ENCODE measurements at regions not wholly inside any gene's neighbourhood (a gene's known extent, or its start where the extent isn't known, plus 50 kb on each side); places are given as distances from the start of the nearest gene placed in this dataset.
"Not testable (repeated sequence)": the region's sequence is repeated elsewhere in the genome, so short reads cannot be mapped to it uniquely, and the experiment has no call there.

DNA sequence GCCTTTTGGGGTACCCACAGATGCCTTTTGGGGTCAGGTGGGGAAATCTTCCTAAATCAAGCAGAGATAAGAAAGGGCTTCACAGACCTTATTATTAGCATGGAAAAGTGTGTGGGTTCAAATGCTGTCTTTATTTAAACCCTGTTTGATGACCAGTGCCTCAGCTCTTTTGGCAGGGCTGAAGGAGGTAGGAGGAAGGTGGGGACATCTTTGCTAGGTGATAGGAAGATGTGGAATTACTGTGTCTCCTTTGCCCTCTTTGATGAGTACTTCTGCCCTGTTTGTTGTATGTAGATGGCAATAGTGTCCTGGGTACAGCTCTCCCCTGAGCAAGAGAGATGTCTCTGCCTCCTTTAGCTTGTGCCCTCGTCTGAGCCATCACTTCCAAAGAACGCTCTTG, 333.3 kb upstream of the ROPN1 start:
- DNase-seq: no peak

DNA sequence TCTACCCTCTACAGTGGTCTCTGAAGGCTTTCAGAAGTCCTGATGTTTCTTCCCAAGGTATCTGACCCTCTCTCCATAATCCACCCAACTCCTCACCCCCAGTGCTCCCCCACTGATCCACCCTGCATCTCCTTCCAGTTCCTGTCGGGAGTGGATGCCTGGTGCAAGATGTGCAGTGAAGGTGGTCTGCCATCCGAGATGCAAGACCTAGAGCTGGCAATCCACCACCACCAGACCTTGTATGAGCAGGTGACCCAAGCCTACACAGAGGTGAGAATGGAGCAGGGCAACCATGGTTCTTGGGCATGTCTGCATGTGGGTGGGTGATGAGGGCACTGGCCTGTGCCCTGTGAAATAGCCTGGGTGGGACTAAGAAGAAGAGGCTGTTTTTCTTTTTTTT, 337.8 kb upstream of the ROPN1 start:
- no peak for DNase-seq

DNA sequence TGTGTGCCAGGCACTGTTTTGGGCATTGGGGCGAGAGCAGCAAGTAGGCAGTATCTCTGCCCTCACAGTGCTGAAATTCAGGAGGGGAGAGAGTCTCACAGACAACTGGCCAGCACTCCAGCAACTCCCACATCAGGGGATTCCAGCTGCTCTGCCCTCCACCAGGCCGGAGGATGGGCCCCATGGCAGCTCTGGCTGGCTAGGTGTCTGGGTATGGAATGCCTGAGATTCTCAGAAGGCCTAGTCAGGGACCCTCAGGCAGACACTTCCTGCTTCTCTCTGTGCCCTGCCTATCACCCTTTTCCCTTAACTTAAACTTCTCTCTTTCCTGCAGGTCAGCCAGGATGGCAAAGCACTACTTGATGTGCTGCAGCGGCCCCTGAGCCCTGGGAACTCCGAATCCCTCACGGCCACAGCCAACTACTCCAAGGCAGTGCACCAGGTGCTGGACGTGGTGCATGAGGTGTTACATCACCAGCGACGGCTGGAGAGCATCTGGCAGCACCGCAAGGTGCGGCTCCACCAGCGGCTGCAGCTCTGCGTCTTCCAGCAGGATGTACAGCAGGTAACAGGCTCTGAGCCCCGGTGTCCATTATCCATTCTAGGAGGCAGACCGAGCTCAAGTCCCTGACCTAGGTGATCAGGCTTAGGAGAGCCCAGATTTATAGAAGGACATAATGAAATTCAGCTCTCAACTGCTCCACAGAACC, 342.2 kb upstream of the ROPN1 start:
- DNase-seq: no peak

DNA sequence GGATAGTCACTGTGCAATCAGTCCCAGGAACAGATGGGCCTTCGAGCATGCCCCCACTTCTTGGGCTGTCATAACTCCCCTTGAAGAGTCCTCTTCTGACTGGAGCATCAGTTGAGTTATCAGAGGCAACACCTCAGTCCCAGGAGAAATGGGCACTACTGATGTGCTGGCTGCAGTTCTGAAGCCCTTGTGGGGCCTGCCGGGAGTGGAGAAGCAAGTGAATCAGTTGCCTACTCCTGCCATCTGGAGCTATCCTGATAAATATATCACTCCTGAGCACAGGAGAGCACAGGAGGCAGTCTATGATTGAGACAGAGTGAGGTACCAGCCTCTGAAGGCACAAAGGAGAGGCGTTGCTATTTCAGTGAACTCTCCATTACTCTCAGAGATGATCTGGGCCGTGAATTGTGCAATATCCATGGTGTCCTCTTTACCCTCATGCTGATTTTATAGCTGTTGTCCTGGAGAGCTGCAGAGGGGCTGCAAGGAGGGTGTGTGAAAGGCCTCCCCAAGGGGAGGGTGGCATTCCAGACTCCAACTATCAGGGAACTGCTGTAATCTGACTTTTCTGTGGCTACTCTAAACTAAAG, 344.2 kb upstream of the ROPN1 start:
- no peak for DNase-seq

DNA sequence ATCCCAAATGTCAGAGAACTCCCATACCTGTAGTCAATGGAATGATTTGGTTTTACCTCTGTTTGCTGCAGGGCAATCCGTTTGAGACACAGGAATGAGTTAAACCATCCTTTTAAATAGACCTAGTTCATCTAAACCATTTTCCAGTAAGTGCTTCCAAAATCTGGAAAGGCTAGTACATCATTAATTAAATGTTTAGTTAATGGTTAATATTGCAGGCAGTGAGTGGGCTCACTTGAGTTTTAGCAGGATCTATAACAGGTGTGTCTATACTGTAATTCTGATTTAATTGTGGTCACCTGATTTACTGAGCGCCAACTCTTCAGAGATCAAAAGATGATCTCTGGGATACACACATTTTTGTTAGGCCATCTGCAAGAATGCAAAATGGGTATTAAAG, 353.9 kb upstream of the ROPN1 start:
- no peak for DNase-seq

DNA sequence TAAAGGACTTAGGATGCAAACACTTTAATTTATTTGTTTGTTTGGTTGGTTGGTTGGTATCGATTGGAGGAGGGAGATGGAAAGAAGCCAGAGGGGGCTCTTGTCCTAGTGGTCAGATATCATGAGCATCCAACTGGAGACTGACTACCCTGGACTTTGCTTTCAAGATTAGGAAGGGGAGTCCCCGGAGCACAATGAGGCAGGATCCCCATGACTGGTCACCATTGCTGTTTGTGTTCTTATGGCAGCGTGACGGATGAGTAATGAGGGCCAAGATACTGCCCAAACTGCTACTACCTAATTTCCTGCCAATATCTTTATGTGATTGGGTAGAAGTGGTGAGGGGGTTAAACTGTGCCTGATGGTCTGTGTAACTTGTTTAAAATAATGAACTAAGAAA, 354.6 kb upstream of the ROPN1 start:
- no peak for DNase-seq

DNA sequence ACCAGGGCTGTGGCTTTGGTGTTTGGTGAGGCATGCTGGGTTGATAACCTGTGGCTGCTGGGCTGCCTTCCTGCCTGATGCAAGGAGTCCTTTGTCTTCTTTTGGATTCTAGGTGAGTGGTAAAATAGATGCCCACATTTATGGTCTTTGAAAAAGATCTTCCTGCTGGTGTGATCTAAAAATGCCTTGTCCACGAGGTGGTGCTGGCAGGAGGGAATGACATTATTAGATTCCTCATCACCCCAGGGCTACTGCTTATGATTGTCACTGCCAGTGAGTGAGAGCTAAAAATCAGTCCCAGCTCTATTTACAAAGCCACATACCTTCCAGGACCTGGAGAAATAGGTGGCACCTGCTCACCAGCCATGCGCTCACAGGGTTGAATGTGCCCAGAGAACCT, 355.5 kb upstream of the ROPN1 start:
- DNase-seq: no peak

DNA sequence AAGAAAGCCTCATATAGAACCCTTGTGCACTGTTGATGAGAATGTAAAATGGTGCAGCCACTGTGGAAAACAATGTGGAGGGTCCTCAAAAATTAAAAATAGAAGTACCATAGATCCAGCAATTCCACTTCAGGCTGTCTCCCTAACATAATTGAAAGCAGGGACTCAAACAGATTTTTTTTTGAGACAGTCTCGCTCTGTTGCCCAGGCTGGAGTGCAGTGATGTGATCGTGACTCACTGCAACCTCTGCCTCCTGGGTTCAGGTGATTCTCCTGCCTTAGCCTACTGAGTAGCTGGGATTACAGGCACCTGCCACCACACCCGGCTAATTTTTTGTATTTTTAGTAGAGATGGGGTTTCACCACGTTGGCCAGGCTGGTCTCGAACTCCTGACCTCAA, 356.6 kb upstream of the ROPN1 start:
- not testable (repeated sequence) for DNase-seq

DNA sequence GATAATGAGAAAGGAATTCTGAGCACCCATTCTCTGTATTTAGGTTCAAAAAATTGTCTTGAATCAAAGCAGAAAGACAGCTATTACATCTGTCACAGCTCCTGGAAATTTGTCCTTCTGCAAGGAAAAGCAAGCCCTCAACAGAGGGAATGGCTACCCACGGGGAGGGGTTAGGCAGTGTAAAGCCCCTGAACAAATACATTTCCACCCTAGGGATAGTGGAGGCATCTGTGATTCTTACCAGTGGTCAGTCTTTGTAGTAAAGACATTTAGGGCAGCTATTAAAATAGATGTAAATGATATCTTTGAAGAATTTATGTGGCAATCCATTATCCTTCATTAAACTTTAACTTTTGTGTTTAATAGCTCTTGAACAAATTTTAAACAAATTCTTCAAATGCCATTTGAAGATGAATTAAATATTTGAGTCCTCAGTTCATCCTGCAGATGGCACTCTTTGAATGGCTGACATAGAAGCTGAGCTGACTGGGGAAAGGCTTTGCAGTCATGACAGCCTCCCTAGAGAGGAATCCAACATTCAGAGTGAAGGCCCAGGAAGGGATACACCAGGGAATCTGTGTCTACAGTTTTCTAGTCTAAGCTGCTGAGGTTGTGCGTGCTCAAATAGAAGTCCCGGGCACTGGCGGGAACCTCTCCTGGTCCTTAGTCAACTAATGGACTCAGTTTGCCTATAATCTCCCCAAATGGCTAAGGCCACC, 359.7 kb upstream of the ROPN1 start:
- DNase-seq: no peak

DNA sequence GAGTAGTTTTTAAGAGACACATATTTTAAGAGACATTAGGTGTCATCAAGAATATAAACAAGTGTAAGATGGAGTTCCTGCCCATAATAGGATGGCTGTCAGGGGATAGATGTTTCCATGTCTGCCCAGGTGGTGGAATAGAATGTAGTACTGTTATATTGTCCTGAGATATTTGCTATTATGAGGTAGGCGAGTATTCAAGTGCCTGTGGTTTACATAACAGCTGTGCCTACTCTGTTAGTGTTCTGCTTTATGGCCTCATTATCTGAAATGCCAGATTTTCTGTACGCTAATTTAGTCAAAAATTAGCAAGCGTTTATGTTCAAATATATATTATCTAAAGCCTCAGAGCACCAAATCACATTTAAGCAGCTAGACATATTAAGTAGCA, 360.2 kb upstream of the ROPN1 start:
- DNase-seq: no peak

DNA sequence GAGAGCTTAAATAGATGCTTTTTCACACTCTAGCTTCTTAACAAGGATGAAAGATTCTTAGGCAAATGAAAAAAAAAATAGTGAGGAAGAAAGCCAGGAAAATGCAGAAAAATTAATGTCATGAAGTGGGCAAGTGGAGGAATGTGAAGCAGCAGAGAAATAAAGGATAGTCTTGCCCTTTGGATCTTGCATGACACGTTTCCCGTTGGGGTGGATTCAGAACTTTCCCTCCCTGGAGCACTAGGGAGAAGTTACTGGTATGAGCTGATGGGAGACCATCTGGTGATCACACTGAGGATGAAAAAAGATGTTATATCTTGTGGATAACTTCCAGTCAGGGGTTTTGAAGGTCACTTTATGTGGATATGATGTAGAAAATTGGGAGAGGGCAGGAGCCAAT, 361.8 kb upstream of the ROPN1 start:
- no peak for DNase-seq

DNA sequence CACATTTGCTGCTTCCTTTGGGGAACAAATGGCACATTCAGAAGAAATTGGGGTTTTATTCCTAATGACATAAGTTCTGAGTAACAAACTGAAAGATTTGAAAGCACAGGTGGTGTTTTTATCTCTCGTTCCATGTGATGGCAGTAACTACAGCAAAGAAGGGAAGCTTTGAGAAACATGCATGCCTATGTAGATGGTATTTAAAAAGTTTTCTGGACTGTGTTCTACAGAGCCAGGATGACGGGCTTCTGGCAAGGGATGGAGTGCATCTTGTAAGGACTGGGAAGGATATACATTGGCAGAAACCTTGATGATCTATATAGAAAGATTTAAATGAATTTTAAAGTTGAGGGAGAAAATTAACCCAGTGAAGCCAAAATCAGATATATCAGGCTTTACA, 362.2 kb upstream of the ROPN1 start:
- DNase-seq: no peak

DNA sequence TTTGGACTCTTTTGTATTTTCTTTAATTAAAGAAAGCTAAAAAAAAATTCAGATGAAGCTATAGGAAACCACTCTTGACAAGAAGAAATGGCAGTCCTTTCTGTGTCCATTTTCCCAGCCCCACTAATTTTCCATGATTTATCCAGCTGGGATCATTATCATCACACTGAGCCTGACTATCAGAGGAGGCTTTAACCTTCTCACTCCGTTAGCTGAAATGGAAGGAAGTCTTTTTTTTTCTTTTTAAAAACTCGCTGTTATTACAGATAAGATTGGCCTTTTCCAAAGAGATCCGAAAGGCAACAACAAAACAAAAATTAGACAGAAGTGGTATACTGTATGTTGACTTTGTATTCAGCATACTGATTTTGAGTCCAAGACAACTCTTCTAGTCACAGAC, 366.2 kb upstream of the ROPN1 start:
- no peak for DNase-seq

DNA sequence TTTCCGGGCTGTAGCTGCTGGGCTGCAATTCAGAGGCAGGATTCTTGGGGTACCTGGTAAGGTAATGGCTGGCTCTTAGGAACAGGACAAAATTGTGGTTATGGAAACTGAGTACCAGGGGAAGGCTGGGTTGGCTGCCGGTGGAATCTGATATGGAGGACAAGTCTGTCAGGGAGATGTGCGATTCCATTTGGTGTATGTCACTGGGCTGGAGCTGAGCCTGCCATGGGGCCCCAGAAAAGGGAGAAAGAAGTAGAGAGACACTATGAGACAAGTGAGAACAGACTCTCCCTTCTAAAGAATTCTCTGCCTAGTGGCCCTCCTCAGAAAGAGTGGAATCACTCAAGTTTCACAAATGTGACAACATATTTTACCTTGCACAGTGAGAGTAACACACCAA, 368.2 kb upstream of the ROPN1 start:
- DNase-seq: no peak

DNA sequence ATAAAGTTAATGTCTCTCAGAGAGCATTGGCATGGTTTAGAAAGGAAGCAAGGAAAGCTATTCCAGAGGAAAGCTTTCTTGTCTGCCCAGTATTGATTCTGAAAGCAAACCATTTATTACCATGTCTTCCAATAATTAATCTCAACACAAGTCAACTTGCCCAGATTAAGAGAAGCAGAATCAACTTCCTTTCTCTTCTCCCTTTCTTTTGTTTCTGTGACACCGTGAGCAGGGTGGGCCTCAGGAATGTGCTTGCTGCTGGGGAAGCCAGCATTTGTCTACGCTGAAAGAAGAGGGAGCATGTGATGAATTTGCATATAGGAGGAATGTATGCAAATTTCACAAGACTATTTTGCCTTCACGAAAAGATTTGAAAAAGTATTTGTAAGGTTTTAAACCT, 368.6 kb upstream of the ROPN1 start:
- no peak for DNase-seq

DNA sequence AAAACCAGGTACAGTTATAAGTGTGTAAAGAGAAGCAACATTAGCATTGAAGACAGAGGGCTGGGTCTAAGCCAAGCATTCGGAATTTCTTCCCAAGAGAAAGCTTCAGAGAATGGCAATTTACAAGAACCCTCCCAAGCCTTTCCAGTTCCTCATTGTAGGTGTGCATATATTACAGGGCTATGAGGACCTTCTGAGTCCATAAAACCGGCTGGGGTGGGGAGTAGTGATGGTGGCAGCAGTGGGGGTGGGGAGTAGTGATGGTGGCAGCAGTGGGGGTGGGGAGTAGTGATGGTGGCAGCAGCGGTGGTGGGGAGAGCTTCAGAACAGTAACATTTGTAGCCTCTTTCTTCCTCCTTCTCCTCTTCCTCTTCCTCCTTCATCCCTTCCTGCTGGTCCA, 368.7 kb upstream of the UMPS start:
- DNase-seq: no peak

DNA sequence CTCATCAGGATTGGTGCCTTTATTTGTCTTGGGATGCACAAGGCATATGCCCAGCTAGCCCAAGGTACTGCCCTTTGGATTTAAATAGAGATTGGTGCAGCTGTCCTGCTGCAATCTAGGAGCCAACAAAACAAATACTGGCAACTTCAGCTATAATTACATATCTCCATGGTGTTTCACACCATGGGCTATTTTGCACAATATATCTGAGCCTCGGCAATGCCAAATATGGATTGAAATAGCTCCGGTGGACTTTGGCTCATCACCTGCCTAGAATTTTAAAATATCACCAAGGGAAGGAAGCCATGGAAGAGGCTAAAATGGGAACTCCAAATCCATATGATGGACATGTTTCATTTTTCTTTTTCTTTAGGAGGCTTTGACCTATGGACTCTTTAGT, 367.8 kb upstream of the UMPS start:
- no peak for DNase-seq

DNA sequence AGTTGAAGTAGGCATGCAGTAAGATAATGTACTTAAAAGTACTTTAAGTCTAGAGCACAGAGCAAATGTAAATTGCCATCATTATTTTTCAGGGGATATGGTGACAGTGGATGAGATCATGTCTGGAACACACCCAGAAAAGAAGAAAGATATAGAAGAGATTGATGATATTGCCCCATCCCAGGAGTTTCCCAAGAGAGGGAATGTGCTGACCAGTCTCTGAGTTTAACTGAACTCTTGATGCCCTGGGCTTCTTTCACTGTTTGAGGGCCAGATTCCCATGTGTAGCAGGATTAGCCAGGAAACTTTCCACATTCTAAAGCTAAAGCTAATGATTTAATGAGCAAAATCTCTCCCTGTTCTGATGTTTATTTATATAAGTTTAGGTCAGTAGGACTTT, 366.8 kb upstream of the UMPS start:
- DNase-seq: no peak

DNA sequence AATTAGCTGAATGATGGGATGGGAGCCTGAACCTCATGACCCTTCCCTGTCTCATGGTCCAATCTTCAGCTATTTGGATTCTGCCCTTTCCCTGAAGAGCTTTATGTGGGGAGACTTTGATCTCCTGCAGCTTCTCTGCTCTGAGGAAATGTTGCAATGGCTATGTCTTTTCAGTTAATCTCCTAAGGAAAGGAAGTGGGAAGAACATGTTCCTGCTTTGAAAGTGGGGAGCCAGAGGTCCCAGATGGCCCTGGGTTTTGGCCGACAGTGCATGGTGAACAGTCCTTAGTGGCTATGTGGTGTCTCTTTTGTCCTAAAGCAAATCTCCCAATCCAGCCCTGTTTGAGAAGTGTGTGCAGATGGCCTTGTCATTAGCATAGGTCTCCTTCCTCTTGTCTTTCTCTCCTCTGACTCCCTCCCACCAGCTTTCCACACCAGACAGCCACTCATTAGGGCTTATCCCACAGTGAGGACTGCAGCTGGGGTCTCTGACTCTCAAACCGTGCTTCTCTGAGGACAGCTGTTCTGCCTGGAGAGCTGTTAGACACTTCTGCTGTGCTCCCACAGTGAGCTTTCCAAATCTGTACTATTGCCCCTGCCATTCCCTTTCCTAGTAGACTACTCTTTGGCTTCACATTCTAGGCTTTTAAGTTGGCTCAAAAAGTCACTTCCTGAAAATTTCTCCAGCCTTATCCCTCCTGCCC, 365.8 kb upstream of the UMPS start:
- DNase-seq: no peak

DNA sequence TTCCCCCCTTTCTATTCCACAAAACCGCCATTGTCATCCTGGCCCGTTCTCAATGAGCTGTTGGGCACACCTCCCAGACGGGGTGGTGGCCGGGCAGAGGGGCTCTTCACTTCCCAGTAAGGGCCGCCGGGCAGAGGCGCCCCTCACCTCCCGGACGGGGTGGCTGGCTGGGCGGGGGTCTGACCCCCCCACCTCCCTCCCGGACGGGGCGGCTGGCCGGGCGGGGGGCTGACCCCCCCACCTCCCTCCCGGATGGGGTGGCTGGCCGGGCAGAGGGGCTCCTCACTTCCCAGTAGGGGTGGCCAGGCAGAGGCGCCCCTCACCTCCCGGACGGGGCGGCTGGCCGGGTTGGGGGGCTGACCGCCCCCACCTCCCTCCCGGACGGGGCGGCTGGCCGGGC, 363.6 kb upstream of the UMPS start:
- DNase-seq: not testable (repeated sequence)

DNA sequence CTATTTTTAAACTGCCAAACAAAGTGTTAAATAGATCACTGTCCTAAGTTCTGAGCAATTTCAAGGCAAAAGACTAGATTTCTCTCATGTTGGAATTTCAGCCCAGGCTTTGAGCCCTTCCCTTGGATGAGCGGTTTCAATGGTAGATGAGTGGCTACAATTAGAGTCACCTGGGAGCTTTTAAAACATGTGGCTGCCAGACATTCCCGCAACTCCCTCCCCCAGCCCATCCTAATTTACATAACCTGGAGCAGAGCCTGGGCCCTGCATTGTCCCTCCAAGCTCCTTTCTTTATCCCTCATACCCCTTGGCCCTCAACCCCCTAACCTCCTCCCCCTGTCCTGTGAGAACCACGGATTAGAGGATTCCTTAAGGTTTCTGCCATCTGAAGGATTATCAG, 357.5 kb upstream of the UMPS start:
- DNase-seq: no peak

DNA sequence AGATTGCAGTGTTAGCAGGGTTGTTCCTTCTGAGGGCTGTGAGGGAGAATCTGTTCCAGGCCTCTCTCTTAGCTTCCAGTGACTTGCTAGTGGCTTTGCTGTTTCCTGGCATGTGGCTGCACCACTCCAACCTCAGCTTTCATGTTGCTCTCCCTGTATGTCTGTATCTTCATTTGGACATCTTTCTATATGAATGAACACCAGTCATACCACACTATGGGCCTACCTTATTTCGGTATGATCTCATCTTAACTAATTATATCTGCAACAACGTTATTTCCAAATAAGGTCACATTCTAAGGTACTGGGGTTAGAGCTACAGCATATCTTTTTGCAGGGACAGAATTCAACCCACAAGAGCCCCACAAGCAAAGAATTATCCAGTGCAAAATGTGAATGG, 356.7 kb upstream of the UMPS start:
- DNase-seq: no peak

DNA sequence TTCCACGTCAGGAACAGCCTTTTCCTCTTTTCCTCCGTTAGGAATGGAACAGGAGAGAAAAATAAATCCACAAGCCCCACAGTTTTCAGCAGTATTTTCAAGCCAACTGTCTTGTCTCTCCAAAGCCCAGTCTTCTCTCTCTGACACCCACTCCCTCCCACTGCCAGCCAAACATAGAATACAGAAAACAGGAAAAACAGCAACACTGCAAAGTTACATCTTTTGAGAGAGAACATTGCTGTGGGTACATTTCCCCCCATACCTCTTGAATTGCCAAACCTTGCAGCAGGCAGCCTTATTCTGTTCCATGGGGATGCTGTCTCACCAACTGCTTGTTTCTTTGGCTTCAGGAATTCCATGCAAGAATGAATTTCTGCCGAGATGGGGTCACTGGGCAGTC, 355.7 kb upstream of the UMPS start:
- no peak for DNase-seq
